H1 (cell line): ENCODE measurements at regions not wholly inside any gene's neighbourhood (a gene's known extent, or its start where the extent isn't known, plus 50 kb on each side); places are given as distances from the start of the nearest gene placed in this dataset.

Experiments
- EP300 ChIP-seq, 2 experiments: IDR thresholded peaks; 1 replicate in 1 of 2; 2 replicates in 1 of 2; pipeline ENCODE4 v1.6.1; 2011 to 2012; ENCODE audit warnings: low read depth in 2 of 2, low read length in 2 of 2, mild to moderate bottlenecking in 2 of 2, borderline replicate concordance in 1 of 2, inconsistent platforms in 1 of 2, moderate library complexity in 1 of 2
- POLR2A ChIP-seq, 2 experiments: IDR thresholded peaks; 1 replicate in 1 of 2; 2 replicates in 1 of 2; pipeline ENCODE4 v1.6.1; 2011; ENCODE audit warnings: low read depth in 2 of 2, low read length in 2 of 2, mild to moderate bottlenecking in 2 of 2; ENCODE audit errors: control extremely low read depth in 1 of 2
- RAD21 ChIP-seq, 2 experiments: IDR thresholded peaks in 1 of 2; conservative IDR thresholded peaks in 1 of 2; 2 replicates each; pipeline ENCODE4 v1.6.1; 2011; ENCODE audit warnings: low read depth in 2 of 2, low read length in 2 of 2, improper control_type of control experiment in 1 of 2, inconsistent platforms in 1 of 2, mild to moderate bottlenecking in 1 of 2, moderate library complexity in 1 of 2
- SIN3A ChIP-seq, 2 experiments: IDR thresholded peaks in 1 of 2; conservative IDR thresholded peaks in 1 of 2; 2 replicates each; pipeline ENCODE4 v1.6.1; 2011 to 2012; ENCODE audit warnings: low read length in 2 of 2, improper control_type of control experiment in 1 of 2, low read depth in 1 of 2, mild to moderate bottlenecking in 1 of 2
- TAF7 ChIP-seq: optimal IDR thresholded peaks from 2 replicates; pipeline ENCODE3; 2011; ENCODE audit warnings: low read depth, mild to moderate bottlenecking, inconsistent platforms, low read length, moderate library complexity, borderline replicate concordance
- TF ChIP-seq, protein P1 (sequence below), 3 experiments: IDR thresholded peaks; 1 replicate in 2 of 3; 2 replicates in 1 of 3; pipeline versions ENCODE4 v1.5.1 to v1.6.1; 2011; ENCODE audit warnings: low read length in 3 of 3, mild to moderate bottlenecking in 3 of 3, inconsistent platforms in 2 of 3, low read depth in 1 of 3, moderate library complexity in 1 of 3; ENCODE audit not compliant: insufficient read depth in 1 of 3; ENCODE audit errors: control extremely low read depth in 1 of 3

DNA sequence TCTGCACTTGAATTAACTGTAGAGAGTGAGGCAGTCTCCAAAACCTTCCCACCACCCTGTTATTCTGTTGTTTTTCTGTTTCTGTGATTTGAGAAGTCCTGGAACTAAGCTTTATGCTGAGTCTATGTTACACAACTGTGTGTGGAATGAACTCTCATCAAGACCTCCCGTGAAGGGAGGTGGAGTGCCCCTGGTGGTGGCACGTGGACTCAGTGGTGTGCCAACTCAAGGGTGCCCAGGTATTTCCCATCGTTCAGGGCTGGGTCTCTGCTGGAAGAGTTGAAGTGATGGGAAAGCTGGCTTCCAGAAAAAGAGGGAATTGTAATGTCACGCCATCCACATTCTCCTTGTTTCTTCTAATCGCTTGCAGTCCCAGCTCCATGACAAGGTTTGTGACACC is 374.2 kb downstream of the SMOC2 start:
- no peak for TF ChIP-seq SIN3A (conservative IDR thresholded peaks at IDR 0.05 in 1 of 2, IDR thresholded peaks at IDR 0.05 in 1 of 2; ENCODE audit: low read depth in 1 of 2, low read length in 2 of 2)
- TF ChIP-seq, protein P1, sequence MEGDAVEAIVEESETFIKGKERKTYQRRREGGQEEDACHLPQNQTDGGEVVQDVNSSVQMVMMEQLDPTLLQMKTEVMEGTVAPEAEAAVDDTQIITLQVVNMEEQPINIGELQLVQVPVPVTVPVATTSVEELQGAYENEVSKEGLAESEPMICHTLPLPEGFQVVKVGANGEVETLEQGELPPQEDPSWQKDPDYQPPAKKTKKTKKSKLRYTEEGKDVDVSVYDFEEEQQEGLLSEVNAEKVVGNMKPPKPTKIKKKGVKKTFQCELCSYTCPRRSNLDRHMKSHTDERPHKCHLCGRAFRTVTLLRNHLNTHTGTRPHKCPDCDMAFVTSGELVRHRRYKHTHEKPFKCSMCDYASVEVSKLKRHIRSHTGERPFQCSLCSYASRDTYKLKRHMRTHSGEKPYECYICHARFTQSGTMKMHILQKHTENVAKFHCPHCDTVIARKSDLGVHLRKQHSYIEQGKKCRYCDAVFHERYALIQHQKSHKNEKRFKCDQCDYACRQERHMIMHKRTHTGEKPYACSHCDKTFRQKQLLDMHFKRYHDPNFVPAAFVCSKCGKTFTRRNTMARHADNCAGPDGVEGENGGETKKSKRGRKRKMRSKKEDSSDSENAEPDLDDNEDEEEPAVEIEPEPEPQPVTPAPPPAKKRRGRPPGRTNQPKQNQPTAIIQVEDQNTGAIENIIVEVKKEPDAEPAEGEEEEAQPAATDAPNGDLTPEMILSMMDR (IDR thresholded peaks at IDR 0.05; ENCODE audit: control extremely low read depth in 1 of 3, insufficient read depth in 1 of 3, low read depth in 1 of 3, low read length in 3 of 3): peak; percentile 42 to 80 (median 74)
- no peak for TF ChIP-seq TAF7
- peak; percentile 47 to 53; a peak in 3 of 4 replicates for TF ChIP-seq RAD21 (IDR thresholded peaks at IDR 0.05 in 1 of 2, conservative IDR thresholded peaks at IDR 0.05 in 1 of 2; ENCODE audit: low read depth in 2 of 2, low read length in 2 of 2)
- no peak for TF ChIP-seq EP300 (IDR thresholded peaks at IDR 0.05; ENCODE audit: borderline replicate concordance in 1 of 2, low read depth in 2 of 2, low read length in 2 of 2)
- no peak for TF ChIP-seq POLR2A (IDR thresholded peaks at IDR 0.05; ENCODE audit: control extremely low read depth in 1 of 2, low read depth in 2 of 2, low read length in 2 of 2)
